ENCODE measurements at regions not wholly inside any gene's neighbourhood (a gene's known extent, or its start where the extent isn't known, plus 50 kb on each side); places are given as distances from the start of the nearest gene placed in this dataset.

DNA sequence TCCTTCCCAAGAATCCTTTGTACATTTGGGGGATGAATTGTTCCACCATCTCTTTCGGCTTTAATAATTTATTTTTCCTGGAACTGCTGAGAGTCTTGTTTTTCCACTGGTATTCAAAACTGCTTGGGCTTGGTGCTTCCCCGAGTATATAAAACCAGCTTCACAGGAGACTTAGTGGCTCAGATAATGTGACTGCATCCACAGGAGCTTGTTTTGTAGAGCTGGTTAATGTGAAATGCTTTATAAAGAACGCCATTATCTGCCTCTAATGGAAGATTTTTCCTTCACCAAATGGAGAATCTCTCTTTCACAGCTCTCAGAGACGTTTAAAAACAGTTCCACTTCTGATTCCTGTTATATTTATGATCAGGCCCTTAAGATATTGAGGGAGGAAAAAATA lies 935.5 kb downstream of the RAB28 start:
- Histone ChIP-seq H3K27me3 (no peaks in the 10 kb centered on the region), H3K27ac (no peak overlapping the region), H3K9me3 (no peaks in the 10 kb centered on the region), H3K4me1 (no peaks in the 10 kb centered on the region), H3K4me3 (no peak overlapping the region), H3K36me3 (no peaks in the 10 kb centered on the region)
- intact Hi-C loops (cut with DNase I): no loop called here
- DNase-seq (no peak), ATAC-seq (no peak)
- 45% methylated on average over 4 of the region's 4 CpGs for WGBS (ENCODE audit: insufficient coverage, low coverage, low lambda C conversion rate, missing lambda C conversion rate)
- TF ChIP-seq POLR2A (IDR thresholded peaks at IDR 0.05): no peak
- TF ChIP-seq CTCF (IDR thresholded peaks at IDR 0.05): no peak

DNA sequence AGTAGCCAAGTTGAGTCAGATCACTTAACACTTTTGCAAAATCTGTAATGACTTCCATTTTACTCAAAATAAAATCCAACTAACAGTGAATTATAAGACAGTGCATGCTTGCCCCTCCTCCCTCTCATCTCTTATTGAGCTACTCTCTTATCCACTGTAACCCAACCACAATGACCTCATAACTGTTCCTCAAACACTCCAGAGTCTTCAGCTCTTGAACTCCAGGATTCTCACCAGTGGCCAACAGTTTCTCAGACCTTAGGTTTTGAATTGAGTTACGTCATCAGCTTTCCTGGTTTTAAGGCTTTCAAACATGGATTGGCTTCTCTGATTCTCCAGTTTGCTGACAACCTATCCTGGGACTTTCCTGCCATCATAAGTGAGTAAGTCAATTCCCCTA lies 938.3 kb downstream of the RAB28 start:
- no peak overlapping the region for H3K4me3 ChIP-seq
- TF ChIP-seq CTCF (IDR thresholded peaks at IDR 0.05): no peak
- no peak for TF ChIP-seq POLR2A (IDR thresholded peaks at IDR 0.05)
- H3K9me3 ChIP-seq: no peaks in the 10 kb centered on the region
- no peaks in the 10 kb centered on the region for H3K36me3 ChIP-seq
- 19% methylated on average over 1 of the region's 1 CpG for WGBS (ENCODE audit: insufficient coverage, low coverage, low lambda C conversion rate, missing lambda C conversion rate)
- H3K27ac ChIP-seq: no peak overlapping the region
- no peak for DNase-seq
- no peaks in the 10 kb centered on the region for H3K4me1 ChIP-seq
- ATAC-seq: no peak
- intact Hi-C loops (cut with DNase I): no loop called here
- H3K27me3 ChIP-seq: no peaks in the 10 kb centered on the region

DNA sequence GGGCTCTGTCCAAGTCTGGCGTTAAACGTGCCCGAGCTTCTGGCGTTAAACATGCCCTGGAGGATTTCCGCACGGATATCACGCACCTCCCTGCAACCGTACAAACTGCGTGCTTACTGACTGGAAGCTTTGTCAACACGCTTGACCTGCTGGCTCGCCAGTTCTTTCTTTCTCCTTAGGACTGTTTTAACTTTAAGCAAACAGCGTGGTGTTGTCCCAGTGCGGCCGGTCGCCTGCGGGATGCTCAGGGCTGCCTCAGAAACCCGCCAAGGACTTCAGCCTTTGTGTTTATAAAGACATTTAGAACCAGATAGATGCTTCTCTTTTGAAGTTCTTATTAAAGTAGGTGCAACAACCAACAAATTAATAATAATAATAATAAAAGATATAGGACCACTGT lies 946.0 kb downstream of the RAB28 start:
- no peak for DNase-seq
- Histone ChIP-seq H3K9me3 (no peaks in the 10 kb centered on the region), H3K27ac (no peak overlapping the region), H3K36me3 (no peaks in the 10 kb centered on the region), H3K4me1 (no peaks in the 10 kb centered on the region), H3K27me3 (no peaks in the 10 kb centered on the region), H3K4me3 (no peak overlapping the region)
- intact Hi-C loops (cut with DNase I): no loop called here
- no peak for TF ChIP-seq POLR2A (IDR thresholded peaks at IDR 0.05)
- ATAC-seq: no peak
- WGBS (ENCODE audit: insufficient coverage, low coverage, low lambda C conversion rate, missing lambda C conversion rate): 74% methylated on average over 16 of the region's 17 CpGs

DNA sequence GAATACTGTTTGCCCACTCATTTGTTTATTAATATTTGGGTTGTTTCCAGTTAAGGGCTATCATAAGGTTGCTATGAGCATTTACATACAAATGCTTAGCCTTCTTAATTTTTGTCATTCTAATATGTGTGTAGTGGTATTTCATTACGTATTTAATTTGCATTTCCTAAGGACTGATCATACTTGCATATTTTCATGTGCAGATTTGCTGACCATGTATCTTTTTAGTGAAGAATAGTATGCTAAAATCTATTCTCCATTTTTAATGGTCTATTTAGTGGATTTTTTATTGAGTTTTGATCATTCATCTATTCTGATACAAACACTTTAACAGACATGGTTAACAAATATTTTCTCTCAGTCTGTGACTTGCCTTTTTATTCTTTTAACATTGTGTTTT lies 949.5 kb downstream of the RAB28 start:
- Histone ChIP-seq H3K4me3 (no peak overlapping the region), H3K4me1 (no peaks in the 10 kb centered on the region), H3K27ac (no peak overlapping the region), H3K27me3 (no peaks in the 10 kb centered on the region), H3K9me3 (no peaks in the 10 kb centered on the region), H3K36me3 (no peaks in the 10 kb centered on the region)
- intact Hi-C loops (cut with DNase I): no loop called here
- DNase-seq (no peak), ATAC-seq (no peak)
- TF ChIP-seq POLR2A (IDR thresholded peaks at IDR 0.05): no peak
- no peak for TF ChIP-seq CTCF (IDR thresholded peaks at IDR 0.05)
- WGBS (ENCODE audit: insufficient coverage, low coverage, low lambda C conversion rate, missing lambda C conversion rate): 73% methylated on average over 1 of the region's 1 CpG

GRCh38 chr4:12519426-12519825 lies 964.7 kb downstream of the RAB28 start:
- no peaks in the 10 kb centered on the region for H3K27me3 ChIP-seq
- no peak overlapping the region for H3K4me3 ChIP-seq
- TF ChIP-seq CTCF (IDR thresholded peaks at IDR 0.05): no peak
- TF ChIP-seq POLR2A (IDR thresholded peaks at IDR 0.05): no peak
- H3K4me1 ChIP-seq: no peaks in the 10 kb centered on the region
- no peak overlapping the region for H3K27ac ChIP-seq
- ATAC-seq (no peak), DNase-seq (no peak)
- H3K9me3 ChIP-seq: peaks cover 0 to 5% (median 0%) of the 10 kb centered on the region in 4 donors
- H3K36me3 ChIP-seq: no peaks in the 10 kb centered on the region
- intact Hi-C loops (cut with DNase I): no loop called here

Data from right lobe of liver (tissue), 6 donors.